CD4-positive, alpha-beta T cell treated with Interferon alpha-2 for 1 hour (primary cell): ENCODE measurements at regions not wholly inside any gene's neighbourhood (a gene's known extent, or its start where the extent isn't known, plus 50 kb on each side); places are given as distances from the start of the nearest gene placed in this dataset.

Source experiments
- DNase-seq, 2 donors: peaks; one replicate each; pipeline ENCODE4 v3.0.0-alpha.2; 2020 to 2022

DNA sequence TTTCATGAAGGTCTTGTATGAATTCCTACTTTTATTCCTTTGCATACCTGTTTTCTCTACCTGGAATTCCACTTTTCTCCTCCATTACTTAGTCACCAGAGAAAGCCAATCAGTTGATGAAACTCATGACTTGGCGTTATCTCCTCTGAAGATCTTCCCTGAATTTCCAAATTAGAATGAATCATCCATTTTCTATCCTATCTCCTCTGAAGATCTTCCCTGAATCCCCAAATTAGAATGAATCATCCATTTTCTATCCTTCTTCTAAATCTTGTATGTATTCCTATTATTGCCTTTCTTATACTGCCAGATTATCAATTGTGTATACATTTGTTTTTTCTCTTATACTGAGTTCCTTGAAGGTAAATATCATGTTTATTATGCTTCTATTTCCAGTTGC, 440.4 kb downstream of the CCDC85A start:
- DNase-seq: no peak

DNA sequence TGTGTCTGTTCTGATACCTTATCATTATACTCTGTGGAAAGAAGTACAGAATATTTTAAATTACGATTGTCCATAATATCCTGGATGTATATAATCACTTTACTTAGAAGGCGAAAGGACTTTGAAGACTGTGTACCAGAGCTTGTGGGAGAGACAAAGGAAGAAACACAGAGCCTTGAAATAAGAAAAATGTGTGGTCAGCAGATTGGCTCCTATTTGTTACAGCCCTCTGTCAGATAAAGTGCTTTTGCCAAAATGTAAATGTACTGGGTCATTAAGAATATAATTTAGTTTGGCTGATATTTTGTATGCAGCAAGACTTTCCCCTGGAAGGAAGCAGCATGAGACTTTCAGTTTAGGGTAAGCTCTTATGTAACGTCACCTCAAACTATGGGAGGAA, 443.1 kb downstream of the CCDC85A start:
- DNase-seq: no peak

DNA sequence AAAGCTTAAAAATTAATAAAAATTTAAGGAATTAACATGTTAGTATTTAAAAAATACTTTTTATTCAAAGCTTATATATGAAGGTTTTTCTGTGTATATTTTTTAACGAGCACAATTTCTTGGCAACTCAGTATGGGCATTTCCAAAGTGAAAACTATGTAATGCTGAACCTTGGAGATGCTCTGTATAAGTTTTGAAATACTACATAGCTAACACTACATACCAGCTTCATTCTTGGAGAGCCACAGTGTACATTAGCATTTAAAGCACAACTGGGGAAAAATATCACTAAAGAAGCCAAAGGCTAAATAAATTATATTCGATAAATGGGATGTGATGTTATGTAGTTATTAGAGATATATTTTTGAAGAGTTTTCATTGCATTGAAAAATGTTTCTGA, 446.5 kb downstream of the CCDC85A start:
- DNase-seq: no peak

DNA sequence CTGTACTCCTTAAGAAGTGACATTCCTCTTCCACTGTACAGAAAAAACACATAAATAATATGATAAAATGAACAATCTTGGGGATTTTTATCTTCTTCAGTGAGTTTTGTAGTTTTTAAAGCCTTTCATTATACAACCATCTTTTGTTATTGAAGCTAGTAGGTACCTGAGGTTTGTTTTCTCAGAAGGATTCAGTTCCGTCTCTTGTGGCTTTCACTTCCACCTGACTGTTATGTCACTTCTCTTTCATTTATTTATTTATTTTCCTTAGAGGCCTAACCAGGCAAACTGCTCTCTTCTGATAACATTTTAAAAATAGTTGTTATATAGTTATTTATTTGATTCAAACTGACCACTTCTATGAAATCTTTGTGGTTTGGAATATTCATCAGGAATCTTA, 464.2 kb downstream of the CCDC85A start:
- no peak for DNase-seq

DNA sequence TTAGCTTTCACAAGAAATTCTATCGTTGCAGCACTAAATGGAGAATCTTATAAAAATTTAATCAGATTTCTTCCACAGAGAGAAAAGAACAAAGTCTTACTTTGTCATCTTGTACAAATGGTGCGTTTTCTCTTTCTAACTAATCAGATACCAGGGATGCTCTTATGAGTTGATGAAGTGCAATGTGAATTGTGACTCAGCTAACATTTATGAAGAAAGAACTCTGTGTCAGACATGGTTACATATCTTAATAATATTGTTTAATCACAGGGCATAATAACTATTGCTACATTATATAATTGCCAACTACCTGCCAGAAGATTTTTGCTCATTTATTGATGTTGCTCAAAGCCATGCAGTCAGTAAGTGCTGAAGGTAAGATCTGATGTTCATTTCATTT, 465.0 kb downstream of the CCDC85A start:
- DNase-seq: no peak

DNA sequence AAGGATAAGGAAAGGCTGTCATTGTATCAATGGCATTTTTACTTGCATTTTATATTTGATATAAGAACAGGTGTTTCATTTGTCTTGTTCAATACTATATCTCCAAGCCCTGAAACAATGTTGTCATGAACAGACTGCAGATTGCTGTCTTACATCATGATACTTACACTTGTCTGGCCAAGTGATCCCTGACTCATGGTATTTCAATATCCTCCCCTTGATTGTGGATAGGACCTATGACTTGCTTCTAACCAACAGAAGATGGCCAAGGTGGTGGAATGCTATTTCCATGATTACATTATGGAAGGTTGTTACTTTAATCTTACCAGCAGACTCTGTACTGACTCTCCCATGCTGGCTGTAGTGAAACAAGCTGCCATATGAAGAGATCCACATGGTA, 471.1 kb downstream of the CCDC85A start:
- DNase-seq: no peak

DNA sequence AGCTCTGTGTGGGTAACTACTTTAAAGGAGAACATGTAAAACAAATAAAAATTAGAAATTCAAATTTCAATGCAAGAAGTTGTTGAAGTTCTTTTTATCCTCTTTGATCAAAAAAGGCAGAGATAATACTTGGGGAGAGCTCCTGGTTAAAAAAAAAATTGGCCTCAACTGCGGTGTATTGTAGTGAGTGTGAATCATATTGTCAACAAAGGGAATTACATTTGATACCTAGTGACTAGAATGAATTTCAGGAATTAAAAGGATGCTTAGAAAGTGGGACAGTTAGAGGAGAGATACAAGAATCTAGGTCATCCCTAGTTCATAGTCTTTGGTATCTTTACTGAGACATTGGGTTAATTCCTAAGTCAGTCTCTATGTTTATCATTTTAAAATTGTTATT, 473.0 kb downstream of the CCDC85A start:
- DNase-seq: no peak

DNA sequence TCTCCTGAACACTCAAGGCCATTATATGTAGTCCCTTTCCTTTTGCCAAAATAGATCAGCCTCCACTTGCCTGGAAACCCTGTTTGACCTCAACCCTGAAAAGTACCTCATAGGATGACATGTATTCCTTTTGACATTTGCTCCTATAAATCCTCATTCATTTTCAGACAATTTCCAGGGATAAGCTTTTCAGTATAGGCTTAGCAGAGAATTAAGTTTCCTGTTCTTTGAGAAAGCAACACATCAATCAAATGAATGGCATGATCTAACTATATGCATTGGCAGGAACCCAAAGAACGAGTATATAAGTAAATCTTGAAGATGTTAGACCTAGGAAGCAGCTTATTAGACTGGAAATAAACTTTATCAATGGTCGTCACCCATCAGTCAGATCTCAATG, 483.0 kb downstream of the CCDC85A start:
- no peak for DNase-seq

DNA sequence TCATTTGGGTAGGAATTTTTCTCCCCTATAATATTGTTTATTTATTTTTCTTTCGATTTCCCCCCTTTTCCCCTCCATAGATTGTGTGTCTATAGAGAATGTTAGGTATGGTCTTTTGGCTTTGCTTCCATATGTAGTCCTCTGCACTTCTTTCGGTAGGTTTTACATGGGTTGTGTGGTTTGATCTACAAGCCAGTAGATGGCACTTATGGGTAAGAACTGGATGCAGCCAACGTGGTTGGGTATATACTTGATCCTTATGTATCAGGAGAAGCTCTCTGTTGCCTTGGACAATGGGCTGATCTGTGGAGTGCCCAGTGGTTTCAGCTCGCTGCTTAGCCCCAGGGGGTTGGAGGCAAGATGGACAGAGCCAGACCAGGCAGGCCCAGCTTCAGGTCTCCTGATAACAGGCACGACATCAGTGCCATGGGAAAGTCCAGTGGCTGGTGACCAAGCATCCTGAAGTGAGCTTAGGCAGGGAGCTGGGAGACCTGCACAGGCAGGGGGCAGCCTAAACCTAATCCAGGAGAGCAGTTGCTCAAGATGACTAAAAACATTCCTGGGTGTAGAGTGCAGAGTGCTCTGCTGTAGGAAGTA, 488.3 kb downstream of the CCDC85A start:
- no peak for DNase-seq

DNA sequence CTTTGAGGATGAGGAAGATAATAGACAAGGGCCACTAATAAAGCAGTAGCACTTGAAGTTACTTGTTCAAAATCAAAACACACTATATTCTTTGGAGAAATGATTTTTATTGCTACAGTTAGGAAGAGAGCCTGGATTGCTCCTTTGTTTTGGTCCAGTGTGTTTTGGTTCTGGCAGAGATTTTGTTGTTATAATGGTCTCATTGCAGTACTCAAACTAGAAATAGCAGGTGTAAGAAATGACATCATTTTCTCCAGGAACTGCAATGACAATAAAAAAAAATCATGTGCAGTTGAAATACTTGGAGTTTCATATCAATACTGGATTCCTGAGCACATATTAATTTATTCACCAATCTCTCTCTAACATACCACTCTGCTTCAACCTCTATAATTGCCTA, 490.3 kb downstream of the CCDC85A start:
- DNase-seq: no peak

DNA sequence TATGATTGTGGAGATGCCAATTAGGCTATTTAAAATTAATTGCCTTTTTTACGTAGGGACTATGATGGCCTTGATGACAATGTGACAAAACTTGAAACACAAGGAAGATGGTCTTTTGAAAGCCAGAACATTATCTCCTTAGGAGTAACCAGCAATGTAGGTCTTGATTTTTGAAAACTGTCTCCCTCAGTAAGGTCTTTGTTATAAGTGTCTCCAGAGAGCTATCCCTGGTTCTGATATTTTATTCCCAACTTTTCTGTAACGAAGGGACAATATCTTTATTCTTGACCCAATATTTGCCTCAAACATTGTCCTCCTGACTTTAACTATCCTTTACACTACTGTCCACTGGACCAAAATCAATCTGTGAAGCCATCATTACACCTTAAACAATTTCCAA, 493.2 kb downstream of the CCDC85A start:
- DNase-seq: no peak

DNA sequence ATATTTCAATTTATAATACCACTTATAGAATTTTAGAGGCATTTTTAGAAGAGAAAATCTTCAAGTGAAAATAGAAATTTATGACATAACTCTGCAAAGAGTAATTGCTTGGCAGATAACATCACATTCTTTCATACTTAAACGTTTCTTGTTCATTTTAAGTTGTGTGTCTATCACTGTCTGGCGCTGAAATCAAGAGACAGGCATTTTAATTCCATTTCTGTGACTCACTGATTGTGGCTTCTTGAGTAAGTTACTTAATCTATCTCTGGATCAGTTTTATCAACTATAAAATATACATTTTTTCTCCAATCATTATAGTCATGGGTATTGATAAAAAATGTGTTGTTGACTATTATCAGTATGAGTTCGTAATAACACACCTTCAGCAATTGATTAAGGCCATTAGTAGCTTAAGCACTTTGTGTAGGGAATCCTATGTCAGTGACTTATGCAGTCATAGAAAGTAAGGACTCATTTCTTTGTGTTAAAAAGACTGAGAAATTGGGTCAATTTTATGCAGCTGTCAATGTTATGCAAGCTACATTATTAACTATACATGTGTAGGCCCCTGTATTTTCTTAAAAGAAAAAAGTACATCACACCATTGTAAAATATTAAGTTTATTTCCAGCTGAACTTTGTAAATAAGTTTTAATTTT, 497.3 kb downstream of the CCDC85A start:
- no peak for DNase-seq

DNA sequence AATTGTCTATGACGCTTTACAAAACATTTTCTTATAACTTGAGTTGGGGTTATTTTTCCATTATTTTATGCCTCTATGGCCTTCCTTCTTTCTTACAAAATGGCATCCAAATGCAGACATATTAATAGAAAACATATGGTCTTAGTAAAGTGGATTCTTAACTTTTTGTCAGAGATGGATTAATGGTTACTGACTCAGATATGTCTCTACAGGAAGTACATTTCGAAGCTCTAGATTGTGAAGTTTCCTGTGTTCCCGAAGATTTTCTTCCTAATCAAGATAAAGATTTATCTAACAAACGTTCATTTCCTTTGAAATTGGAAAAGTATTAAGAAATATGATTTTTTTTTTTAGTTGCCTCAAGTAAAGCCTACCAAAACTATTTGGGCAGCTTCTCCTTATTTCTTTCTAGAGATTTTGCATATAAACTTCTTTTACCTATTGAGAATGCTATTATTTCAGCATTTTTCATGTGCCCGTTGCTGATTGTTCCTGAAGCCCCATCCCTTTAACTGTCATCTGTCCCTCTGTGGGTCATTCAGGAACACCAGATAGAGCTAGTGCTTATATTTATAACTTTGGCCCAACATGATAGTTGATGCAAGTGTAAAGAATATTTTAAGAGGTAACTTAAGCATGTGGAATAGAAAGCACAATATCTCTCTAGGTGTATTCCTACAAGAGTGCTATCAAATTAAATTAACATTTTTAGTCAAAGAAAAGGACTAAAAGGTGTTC, 498.0 kb downstream of the CCDC85A start:
- DNase-seq: no peak

DNA sequence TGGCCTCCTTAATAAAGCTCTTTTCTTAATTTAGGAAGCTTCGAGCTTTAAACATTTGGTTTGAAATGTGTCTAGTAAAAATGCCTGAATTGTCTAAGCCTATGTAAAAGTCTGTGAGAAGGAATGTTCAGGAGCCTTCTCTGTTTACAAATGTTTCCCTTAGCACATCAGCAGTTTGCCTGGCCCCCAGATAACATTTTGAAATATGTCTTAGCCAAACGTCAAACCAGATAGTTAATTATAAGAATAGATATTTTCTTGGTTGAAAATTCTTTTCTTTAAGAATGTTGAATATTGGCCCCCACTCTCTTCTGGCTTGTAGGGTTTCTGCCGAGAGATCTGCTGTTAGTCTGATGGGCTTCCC, 498.6 kb downstream of the CCDC85A start:
- DNase-seq: no peak

DNA sequence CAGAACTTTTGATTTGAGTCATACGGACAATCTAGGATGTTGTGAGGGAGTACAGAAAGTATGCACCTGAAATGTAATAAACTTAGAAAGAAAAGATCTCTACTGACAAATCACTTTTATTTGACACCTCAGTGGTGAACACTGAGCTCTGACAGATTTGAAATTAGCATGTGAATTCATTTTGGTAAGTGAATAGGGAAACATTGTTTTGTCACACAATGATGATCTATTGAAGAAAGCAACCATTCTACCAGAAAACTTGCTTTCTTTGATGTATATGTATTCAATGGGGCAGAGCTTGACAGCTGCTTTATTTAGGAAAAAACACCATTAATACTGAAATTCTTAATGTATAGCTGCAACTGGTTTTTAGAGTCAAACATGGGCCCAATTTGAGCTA, 500.5 kb downstream of the CCDC85A start:
- DNase-seq: no peak

DNA sequence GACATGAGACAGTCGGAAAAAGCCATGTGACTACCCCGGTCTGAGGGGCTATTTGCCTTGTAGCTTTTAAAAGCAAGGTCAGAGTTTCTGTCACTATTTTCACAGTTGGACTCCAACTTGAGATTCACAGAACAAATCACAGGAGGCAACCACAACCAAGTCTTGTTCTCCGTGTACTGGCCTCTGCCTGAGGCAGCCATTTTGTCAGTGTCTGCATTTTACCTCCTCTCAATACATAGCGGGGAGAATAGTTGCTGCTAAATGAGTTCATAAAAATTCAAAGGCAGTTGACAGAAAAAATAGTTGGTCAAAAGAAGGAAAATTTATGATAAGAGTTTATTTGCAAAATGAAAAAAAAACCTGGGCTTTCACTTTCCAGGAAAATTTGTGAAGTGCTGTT, 501.4 kb downstream of the CCDC85A start:
- DNase-seq: no peak

DNA sequence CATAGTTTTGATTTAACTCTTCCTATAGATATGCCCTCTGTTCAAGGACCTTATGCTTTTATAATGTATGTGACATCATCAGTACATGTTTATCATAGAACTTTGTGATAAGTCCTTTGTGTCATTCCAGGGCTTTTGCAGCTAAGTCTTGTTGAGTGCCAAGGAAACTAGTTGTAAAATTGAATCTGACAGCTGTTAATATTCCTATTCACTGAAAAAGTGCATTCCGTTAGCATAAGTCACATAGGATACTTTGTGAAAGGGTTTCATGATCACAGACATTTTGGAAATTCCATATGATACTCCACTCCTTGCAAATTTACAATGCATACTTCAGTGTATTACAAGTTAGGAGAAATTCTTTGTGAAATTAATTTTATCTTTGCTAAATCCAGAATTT, 503.4 kb downstream of the CCDC85A start:
- DNase-seq: no peak

DNA sequence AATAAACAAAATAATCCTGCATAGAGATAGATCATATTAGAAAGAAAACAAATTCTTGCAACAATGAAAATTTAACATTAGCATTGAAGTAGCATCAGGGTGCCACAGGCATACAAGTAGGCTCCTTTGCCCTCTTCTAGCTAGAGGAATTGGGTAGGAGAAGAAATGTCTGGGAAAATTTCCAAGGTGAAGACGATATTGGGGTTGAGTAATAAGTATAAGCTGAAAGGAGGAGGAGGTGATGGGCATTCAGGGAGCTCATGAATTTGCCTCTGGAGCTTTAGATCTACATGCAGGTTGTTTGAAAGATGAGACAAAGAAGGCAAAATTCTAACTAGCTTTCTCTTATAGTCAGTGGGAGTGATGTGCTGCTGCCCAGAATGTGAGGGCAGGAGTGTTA, 504.9 kb downstream of the CCDC85A start:
- DNase-seq: no peak

DNA sequence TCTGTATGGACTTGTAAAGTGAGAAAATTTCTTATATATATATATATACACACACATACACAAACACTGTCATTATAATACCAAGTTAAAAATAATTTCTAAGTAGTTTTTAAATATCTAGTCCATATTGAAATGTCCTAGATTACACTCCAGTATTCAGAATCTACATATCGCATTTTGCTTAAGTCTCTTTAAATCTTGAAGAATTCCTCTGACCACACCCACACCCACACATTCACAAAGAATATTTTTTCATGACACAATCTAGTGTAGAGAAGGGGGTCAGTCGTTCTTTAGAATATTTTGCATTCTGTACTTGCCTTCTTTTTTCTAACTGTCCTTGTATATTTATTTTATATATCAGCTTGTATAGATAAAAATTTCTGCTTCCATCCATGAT, 509.7 kb downstream of the CCDC85A start:
- no peak for DNase-seq

DNA sequence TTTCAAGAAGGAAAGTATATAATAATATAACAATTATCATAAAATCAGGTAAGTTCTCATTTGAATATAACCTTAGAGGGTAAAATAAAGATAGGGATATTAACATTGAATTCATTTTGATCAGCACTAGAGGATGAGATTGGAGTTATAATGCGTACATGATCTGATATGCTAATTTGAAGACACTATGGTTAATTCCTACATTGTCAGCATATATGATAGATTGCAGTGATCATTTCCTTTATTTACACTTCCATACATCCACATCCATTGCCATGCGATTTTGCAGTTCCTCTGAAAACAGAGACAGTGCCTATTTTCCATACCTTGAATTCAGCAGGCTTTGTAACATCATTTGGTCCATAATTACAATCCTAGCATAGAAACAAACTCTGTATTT, 519.2 kb downstream of the CCDC85A start:
- DNase-seq: no peak

DNA sequence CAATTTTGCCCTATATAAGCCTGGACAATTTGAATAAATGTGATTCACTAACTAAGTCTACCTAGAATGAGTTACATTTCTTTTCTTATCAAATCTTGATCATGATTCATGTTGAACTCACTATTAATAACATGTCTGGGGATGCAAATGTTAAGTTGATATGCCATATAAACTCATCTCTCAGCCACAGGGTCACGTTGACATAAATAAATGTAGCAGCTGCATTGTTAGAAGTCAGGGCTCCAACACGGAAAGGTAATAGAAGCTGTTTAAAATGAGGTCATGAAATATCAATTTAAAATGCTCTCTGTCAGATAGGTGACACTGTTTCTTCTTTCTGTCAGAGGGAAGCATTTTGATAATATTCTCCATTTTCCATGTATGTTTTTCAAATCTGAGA, 521.9 kb downstream of the CCDC85A start:
- no peak for DNase-seq

DNA sequence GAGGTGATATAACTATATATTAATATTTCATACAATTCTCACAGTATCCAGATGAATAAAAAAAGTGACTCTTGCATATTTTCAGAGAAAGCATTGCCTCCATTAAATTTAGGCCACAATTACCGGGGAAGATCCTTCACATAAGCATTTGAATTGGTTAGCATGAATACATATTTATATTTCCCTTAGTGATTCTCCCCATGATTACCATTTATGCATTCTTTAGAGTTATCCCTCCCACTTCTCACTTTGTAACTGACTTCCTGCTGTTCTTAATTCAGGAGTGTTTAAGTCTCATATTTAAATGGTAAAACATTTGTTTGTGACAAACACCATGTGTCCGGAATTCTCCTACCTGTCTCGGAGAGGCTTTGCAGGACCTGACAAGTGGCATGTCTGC, 523.4 kb downstream of the CCDC85A start:
- DNase-seq: no peak

DNA sequence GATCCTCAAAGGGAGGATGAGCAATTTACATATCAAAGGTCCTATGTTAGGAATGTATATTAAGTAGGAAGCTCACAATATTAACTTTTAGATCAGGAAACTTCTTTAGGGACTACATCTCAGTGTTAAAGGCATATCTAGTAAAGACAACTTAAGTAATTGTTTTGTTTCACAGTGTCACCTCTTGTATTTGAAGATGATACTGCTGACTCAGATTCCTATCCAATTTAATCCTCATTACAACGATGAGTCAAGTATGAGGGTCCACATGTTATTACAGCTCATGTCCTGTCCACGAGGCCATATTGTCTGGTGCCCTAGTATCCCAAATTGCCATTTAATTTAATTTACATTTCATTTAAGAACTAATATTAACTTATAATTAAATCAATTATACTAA, 523.9 kb downstream of the CCDC85A start:
- no peak for DNase-seq

DNA sequence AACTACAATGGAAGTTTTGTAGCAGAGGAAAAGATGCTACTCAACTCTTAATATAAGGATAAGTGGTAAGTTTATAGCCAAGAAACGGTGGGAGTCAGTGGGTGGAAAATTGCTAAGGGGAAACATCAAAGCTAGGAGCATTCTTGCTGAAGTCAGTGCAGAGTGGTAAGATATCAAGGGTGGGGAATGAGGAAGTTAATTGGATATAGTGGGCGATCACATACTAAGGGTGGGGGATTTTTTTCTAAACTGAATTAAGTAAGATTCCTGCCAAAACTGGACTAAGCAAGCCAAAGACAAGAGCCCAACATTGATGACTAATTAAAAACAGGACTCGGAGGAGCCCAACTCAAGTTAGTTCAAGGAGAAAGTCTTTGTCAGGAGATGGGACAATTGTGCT, 525.4 kb downstream of the CCDC85A start:
- no peak for DNase-seq

DNA sequence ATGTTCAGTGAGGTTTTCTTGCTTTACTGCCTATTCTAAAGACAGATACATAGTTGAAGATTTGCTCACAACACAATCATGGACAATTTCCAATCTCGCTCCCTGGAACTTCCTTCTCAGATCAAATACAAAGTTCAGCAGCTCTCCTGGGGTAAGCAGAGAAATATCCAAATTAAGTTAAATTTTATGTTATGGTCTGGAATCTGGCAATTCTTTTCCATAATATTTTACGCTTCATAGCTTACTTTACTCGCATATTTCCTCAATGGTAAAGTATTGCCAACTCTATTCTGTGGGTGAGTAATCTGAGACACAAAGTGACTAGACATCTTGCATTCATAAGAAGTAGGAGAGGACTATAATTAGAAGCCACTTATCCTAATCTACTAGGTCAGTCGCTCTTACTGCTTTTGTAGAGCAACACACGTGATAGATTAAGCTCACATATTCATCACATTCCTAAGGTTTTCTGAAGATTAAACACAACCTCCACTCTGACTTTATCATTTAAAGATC, 529.4 kb downstream of the CCDC85A start:
- DNase-seq: no peak
